HG03135 (cell line): ENCODE measurements at regions not wholly inside any gene's neighbourhood (a gene's known extent, or its start where the extent isn't known, plus 50 kb on each side); places are given as distances from the start of the nearest gene placed in this dataset.
"Not testable (repeated sequence)": the region's sequence is repeated elsewhere in the genome, so short reads cannot be mapped to it uniquely, and the experiment has no call there.

ENCODE experiments used
- ATAC-seq: cut with Tn5 transposase; IDR thresholded peaks from one replicate; pipeline ENCODE4 v1.9.1; 2021; ENCODE audit warnings: mild to moderate bottlenecking, moderate library complexity; ENCODE audit not compliant: unreplicated experiment

DNA sequence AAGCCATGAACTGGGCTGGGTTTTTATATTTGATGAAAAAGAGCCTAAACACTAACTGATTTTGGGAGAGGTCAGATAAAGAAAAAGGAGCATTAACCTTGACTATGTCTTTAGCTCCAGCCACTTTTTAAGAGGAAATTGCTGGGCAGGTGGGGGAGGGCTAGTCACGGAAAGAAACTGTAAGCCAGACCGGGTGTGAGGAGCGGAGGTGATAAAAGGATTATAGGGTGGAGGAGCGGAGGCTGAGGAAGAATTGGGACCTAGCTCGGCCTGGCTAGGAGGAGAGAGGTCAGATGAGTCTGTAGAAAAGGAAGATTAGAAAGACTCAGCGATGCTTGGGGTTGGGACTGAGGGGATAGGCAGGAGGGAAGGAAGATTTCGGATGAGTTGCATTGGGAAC lies 117.5 kb upstream of the INTU start:
- ATAC-seq, result not testable (repeated sequence)

DNA sequence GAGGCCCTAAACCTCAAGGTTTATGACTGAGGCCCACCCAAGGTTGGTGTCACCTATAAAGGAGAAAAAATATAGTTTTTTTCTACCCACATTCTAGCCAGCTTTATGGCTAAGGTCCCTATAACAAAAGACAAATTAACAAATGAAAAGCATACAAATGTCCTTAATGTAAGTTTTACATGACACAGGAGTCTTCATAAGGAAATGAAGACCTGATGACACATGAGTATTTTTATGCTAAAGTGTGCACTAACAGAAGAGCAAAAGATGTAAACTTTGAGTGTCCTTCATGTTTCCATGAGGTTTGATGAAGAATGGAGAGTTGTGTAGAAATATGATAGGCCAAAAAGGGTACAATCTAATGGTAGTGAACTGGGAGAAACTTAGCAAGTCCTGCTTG lies 114.7 kb upstream of the INTU start:
- ATAC-seq, result no peak

DNA sequence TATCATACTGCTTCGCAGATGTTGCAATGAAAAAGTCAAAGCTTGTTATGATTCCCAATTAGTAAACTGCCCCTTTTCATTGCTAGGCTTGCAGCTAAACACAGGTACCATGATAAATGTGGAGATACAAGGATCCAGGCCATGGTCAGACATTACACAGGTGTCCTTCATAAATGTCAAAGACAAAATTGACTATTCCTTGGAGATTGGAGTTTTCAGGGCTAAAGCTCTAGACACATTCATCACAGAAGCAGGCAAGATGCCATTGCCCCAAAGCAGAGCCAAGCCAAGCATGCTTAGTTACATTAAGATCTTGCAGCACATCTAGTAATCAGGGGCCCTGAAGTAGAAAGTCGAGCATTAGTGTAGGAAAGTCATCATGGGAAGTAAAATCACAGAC lies 111.3 kb upstream of the INTU start:
- no peak for ATAC-seq

DNA sequence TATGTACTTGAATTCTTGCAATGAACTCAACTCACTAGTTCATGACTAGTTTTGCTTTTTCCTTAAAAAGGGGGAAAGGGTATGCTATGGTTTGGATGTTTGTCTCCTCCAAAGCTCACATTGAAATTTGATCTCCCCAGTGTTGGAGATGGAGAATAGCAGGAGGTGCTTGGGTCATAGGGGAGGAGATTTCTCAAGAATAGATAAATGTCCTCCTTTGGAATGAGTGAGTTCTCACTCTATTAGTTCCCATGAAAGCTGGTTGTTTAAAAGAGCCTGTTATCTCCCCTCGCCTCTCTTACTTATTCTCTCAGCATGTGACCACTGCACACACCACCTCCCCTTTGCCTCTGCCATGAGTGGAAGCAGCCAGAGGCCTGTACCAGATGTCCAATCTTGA lies 109.4 kb upstream of the INTU start:
- ATAC-seq, result no peak

DNA sequence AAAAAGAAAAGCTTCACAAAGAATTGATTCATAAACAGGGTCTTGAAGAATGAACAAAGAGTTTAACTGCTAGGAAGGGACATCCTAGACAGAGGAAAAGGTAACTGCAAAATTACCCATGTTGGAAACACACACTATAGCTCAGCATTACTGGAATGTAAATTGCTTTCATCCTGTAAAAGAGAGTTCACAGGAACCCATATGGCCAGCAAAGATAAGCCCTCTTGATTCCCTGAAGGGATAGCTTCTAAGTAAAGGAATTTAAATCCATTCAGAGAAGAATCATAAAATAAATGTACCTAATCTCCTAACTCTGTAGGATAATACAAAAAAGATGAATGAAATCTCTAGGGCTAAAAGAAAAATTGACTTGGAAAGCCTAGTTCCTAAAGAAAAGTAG lies 107.1 kb upstream of the INTU start:
- ATAC-seq, result no peak

DNA sequence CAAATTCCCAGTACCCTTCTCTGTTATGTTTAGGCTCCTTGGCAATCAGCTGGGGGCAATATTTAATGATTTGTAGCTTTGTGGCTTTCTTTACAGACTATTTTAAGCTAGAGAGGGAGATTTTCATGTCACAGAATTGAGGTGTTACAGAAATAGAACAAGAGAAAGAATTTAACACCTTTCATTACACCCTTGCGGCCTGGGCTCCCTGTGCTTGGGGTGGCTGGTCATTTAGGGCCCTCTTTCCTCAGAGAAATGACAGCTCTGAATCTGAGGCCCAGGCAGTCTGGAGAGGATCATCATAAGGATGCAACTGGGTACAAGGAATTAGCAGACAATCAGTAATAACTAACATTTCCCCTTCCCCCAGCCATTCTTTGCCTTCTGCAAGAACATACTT lies 104.5 kb upstream of the INTU start:
- ATAC-seq, result no peak

DNA sequence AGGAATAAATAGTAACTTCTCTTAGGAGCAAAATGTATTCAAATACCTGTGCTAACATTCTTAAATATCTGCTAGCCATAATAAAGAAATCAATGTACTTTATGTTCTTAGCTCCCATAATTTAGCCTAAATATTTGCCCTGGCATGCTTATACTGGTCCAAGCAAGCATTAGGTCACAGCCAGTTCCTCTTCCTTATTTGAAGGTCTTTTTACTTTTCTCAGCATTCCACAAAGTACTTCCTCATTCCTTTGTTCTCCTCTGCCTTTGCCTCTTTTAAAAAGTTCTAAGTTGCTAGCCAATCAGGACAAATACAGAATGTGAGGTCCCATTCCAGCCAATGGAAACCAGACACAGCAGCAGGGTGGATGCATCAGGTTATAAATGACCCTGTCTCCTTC lies 102.9 kb upstream of the INTU start:
- not testable (repeated sequence) for ATAC-seq

DNA sequence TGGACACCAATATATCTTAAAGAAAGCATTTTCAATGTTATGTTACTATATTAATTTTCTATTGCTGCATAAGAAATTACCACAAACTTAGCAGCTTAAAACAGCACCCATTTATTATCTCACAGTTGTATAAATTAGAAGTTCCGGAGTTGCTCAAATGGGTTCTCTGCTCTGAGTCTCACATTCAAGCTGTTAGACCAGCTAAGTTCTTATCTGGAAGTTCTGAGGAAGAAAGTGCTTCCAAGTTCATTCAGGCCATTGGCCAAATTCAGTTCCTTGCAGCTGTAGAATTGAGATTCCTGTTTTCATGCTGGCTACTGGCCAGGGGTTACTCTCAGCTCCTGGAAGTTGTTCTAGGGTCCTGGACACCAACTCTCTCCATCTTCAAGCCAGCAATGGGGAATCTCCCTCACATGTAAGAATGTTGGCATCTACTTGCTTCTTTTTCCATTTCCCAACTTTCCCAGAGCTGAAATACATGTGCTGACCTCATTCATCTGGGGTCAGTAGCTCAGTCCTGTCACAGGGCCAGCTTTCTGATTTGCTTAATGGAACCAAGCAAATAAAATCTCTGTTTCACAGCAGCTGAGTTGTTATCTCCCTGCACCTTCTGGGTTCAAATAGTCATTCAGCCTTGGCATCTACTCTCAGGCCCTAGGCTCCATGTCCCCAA lies 99.6 kb upstream of the INTU start:
- no peak for ATAC-seq

DNA sequence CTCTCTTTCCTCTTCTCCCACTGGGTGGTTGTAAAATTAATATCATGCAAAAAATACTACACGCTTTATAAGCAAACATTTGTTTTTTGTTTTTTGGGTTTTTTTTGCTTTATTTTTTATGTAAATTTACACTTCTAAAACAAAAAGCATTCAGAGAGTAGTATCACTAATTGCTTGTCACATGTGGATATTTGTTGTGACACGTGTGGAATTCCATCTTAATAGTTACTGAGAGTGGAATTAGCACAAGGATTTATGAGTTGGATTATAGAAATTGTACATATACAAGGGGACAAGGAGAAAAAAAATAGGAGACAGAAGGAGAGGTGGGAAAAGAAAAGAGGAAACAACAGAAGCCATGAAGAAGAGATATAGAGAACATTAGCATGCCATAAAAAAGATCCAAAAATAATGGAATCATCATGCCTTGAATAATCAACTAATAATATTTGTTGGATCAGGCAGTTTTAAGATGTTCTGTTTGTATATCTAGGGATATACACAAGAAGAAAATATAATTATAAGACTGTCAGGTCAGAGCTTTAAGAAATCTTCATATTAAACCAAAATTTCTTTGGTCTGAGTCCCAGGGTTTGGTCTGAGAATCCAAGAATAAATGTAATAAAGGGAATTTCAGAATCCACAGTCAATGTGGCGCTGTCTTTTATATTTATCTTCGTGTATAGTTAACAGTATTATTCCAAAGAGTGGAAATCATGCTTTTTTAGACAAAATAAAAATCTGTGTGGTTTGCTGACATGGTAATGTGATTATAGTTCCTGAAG lies 98.5 kb upstream of the INTU start:
- ATAC-seq, result no peak

DNA sequence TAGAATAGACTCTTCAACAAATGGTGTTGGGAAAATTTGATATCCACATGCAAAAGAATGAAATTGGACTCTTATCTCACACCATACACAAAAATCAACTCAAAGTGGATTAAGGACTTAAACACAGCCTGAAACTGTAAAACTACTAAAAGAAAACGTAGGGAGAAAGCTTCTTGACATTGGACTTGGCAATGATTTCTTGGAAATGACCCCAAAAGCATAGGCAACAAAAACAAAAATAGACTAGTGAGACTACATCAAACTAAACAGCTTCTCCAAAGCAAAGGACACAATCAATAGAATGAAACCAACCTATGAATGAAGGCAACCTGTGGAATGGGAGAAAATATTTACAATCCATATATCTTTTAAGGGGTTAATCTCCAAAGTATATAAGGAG lies 94.7 kb upstream of the INTU start:
- ATAC-seq, result no peak

DNA sequence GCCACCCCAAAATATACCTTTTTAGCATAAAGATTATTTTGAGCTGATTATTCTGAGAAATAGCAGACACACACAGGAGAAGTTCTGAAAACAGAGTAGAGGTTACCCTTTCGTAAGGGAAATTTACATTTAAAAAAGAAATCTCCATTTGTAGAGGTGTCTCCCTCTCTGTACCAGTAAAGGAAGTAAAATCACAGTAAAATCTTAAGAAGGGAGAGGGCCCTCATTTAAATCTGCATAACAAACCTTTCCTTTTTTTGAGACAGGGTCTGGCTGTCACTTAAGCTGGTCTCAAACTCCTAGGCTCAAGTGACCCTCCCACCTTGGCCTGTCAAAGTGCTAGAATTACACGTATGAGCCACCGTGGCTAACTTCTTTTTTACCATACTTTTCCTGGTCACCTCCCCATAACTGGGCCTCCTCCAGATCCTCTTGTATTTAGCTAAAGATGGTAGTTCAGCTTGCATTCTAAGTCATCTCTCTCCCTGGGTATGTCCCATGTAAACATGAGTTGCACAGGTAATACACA lies 92.2 kb upstream of the INTU start:
- ATAC-seq, result no peak

DNA sequence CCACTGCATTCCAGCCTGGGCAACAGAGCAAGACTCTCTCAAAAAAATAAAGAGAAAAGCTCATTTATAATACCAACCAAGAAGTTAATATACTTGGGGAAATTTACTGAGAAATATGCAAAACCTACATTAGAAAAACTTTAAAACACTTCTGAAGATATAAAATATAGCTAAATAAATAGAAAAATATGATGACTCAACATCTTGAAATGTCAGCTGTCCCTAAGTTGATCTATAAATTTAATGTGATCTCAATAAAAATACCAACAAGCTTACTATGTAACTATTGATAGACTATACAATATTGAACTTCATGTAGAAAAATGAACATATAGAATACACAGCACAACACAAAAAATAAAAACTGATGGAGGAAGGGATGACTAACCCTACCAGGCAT lies 87.5 kb upstream of the INTU start:
- ATAC-seq, result no peak

DNA sequence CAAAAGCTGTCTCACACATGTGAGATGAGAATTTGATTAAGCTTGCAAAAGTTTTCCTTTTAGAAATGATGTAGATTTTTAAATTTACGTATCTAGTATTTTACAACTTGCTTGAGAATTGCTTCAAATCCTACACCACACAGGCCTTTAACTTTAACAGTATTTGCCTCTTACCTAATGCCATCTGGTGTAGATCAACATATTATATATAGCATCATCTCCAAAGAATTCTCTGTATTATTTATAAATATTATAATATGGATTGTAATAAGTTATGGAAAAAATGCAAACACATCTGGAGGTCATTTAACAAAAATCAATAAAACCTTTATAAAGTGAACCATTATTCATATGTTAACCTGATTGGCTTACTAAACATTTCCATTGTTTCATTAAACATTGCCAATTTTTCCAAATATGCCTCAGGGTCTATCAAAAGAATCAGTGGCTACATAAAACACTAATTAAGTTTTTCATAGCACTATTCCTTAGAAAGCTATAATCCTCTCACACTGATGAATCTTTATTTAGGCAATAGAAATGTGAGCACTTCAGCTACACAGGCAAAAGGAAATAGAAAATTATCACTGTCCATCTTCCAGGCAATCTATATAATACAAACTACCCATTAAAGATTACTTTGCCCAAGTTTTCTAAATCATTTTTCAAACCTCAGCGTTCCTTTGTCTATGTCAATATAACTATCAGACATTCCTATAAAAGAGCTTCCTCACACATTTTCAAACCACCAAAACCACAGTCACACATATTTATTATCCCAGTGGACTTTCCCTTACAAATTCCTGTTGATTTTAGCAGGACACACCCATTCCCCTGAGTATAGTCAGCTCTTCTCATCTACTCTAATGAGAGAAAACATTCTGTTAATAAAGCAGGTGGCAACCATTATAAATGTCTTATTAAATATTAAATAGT lies 83.5 kb upstream of the INTU start:
- ATAC-seq, result no peak

DNA sequence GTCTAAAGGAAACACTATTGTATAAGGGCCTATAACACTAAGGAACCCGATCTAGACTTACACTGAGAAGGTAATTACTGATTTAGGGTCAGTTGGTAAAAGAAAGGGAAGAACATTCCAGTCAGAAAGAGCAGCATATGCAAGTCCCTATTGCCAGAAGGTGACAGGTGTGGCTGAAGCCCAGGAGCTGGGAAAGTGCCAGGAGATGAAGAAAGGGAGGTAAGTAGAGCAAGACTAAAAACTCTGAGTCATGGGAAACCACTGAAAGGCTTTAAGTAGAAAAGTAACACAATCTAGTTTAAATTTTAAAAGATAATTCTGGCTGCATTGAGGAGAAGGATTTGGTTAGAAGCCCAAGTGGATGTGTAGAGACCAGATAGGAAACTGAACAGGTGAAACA lies 77.7 kb upstream of the INTU start:
- no peak for ATAC-seq

DNA sequence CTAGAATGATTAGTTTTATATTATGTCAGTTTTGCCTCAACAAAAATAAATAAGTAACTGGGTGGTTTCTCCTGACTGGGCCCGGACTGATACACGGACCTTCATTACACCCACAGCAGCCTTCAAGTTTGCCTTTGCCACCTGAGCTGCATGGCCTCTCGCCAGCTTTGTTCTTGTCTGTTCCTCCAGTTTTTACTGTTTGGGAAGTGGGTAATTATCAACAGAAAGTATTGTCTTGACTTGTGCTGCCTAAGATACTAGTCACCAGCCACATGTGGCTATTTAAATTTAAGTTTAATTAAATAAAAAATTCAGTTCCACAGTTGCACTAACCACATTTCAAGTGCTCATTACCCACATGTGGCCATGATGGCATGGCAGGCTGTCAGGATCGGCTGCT lies 74.7 kb upstream of the INTU start:
- no peak for ATAC-seq

DNA sequence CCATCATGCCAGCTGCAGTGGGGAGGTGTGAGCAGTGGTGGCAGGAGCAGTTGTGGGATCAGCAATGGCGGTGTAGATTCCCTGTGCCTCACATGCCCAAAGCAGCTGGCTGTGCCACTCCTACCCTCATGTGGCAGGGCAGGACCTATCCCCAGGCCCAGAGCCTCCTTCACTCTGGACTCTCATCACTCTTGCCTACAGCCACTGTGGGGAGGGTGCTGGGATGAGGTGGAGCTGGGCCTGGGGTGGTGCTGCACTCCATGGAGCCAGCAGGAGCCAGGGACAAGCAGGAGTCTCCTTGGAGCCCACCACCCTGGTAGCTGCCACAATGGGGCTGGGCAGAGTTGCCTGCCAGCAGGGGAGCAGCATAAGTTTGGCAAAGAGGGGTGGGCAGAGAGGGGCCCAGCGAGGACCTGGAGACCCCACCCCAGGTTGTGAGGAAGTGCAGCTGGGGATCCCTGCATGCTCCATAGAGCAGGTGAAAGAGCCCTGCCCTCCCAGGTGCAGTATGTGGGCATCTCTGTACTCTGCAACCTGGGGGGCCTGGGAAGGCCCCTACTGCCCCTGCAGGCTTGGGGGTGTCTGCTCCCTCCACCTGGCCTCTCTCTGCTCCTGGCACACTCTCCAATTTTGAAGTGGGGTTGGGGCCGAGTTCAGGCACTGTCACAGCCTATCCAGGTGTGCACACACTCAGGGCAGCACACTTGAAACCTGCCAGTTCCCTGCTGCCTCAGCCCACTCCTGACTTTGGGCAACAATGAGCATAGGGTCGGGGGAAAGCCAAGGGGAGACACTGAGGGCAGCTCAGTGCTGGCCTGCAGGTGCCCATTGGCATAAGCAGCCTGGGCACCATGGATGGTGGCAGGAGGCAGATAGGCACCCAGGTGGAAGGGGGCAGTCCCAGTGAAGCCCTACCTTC lies 74.0 kb upstream of the INTU start:
- ATAC-seq, result no peak

DNA sequence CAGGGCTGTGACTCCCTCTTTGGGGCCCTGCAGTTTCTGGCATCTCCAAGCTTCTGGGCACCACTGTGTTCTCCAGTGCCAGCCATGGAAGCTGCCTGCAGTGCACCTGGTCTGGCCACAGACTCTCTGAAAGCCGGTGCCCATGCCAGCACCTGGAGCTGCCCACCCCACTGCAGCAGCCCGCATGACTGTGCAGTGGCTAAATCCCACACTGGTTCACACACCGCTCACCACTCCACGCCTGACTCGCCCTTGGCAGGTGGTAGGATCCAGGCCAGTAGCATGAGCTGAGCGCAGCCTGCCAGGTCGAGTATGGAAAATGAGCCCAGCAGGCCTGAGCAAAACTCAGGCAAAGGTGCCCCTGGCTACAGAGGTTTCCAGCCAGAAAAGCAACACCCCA lies 72.8 kb upstream of the INTU start:
- no peak for ATAC-seq

DNA sequence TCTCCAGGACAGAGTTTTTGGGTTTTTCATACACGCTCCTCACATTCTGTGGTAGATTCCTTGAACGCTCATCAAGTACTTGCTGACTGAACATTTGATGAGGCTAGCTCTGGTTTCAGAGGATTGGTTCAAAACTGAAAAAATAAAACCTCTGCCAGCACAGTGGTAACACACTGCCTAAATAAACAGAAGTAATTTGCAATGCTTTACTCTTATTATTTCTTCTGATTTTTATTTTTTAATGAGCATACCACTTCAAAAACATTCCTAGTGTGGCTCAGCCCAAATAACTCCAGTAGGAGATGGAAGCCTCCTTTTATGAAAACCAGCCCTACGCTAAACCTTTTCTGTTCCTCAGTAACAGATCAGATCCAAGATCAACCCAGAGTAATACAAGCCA lies 72.0 kb upstream of the INTU start:
- no peak for ATAC-seq

DNA sequence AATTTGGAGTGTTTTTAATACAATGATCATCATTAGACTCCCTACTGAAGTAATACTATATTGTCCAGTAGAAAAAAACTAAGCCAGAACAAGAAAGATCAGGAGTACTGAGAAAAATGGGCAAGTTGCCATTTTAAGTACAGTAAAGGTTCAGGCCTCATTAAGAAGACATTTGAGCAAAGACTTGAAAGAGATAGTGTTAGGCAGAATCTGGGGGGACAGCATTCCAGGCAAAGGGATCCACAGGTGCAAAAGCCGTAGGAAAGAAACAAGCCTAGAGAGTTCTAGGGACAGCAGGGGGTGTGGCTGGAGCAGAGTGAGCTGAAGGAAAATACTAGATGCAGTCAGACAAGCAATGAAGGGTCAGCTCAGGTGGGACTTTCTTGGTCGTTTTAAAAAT lies 58.1 kb upstream of the INTU start:
- ATAC-seq, result no peak

DNA sequence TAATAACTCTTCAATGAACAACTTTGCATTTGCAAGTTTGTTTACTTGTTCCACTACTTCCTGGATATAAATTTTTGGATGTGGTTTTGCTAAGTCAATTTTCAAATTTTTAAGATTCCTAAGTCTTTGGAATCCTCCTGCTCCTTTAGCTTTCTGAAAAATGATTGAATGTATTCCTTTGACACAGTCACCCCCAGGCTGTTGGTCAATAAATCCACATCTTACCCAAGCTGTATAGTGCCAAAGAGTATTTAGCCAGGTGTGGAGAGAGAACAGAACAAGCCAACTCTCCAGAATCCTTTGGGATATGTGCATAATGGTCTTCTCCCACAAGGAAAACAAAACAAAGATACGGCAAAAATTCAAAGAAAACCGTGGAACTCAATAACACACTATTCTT lies 56.9 kb upstream of the INTU start:
- ATAC-seq, result no peak
